PC-3 (cell line): ENCODE measurements at regions not wholly inside any gene's neighbourhood (a gene's known extent, or its start where the extent isn't known, plus 50 kb on each side); places are given as distances from the start of the nearest gene placed in this dataset.

Experiments used
- CTCF ChIP-seq: fragments of 300-600 bp; sonication (generic); conservative IDR thresholded peaks from 2 replicates; pipeline ENCODE4 v1.5.1; 2017; ENCODE audit warnings: antibody characterized with exemption, low read depth, mild to moderate bottlenecking, low read length
- EZH2 ChIP-seq: fragments of 300-600 bp; sonication (generic); IDR thresholded peaks from one replicate; pipeline ENCODE4 v1.6.1; 2017; ENCODE audit warnings: antibody characterized with exemption, mild to moderate bottlenecking, low read length; ENCODE audit not compliant: unreplicated experiment
- EZH2phosphoT487 ChIP-seq: fragments of 300-600 bp; sonication (generic); IDR thresholded peaks from 2 replicates; pipeline ENCODE4 v1.6.1; 2018; ENCODE audit warnings: mild to moderate bottlenecking, antibody characterized with exemption, low read length, borderline replicate concordance

GRCh38 chr4:62517716-62518115 is 1317.6 kb downstream of the ADGRL3 start:
- TF ChIP-seq CTCF (no peak), EZH2 (no peak), EZH2phosphoT487 (no peak)
